OCI-LY3 (cell line): ENCODE measurements at regions not wholly inside any gene's neighbourhood (a gene's known extent, or its start where the extent isn't known, plus 50 kb on each side); places are given as distances from the start of the nearest gene placed in this dataset.

Source experiments
- CTCF ChIP-seq: fragments of 200-600, 300-600 bp; sonication (generic); IDR thresholded peaks from 2 replicates; pipeline ENCODE4 v1.5.1; 2014; ENCODE audit warnings: antibody characterized with exemption, low read length, low read depth
- EZH2phosphoT487 ChIP-seq: fragments of 200-600 bp; shearing (Covaris generic); IDR thresholded peaks from 2 replicates; pipeline ENCODE4 v1.6.1; 2018; ENCODE audit warnings: antibody characterized with exemption, mixed run types, low read depth

GRCh38 chr13:74868049-74868448 is 613.9 kb downstream of the TBC1D4 start:
- no peak for TF ChIP-seq CTCF
- TF ChIP-seq EZH2phosphoT487: no peak
